ENCODE measurements at regions not wholly inside any gene's neighbourhood (a gene's known extent, or its start where the extent isn't known, plus 50 kb on each side); places are given as distances from the start of the nearest gene placed in this dataset.

DNA sequence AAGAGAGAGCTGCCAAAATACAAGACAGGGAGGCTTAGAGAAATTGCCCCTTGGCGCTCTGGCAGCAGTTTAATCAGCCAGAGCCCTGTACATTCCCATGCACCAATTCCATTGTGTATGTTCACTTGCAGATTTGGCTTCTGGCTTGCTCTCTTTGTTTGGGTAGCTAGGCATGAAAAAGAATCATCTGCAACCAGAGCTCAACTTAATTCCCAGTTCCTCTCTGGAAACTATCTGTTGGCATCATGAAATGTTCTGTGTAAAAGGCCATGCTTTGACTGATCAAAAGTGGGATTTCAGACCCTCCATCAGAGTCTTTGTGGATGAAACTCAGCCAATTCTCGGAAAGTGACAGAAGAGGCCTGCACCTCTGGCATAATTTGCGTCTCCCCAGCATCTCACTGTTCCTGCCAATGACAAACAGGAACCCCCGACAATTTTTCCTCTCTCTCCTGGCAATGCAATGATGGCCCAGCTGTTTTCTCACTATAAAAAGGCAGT is 53.8 kb upstream of the RAD23B start:
- Histone ChIP-seq H3K4ac (replicated peaks; ENCODE audit: insufficient read length, low read depth, low read length) (no peak overlapping the region), H3K56ac (replicated peaks; ENCODE audit: insufficient read length, low read depth, low read length) (no peak overlapping the region), H3K23me2 (ENCODE audit: low read depth, low read length) (no peaks in the 10 kb centered on the region), H3K27ac (ENCODE audit: low read depth, low read length) (no peak overlapping the region), H2BK120ac (replicated peaks; ENCODE audit: low read depth, low read length) (no peak overlapping the region), H2BK5ac (ENCODE audit: low read depth, low read length) (no peak overlapping the region), H3K4me3 (ENCODE audit: extremely low read depth in 1 of 4, insufficient read depth in 2 of 4, low read depth in 3 of 4, low read length in 4 of 4) (no peak overlapping the region), H3K14ac (ENCODE audit: insufficient read length) (no peak overlapping the region), H3K4me2 (ENCODE audit: insufficient read depth in 1 of 2, low read depth in 2 of 2, low read length in 2 of 2) (peak overlapping the region in 1 of 2 experiments; percentile 22; a peak in 1 of 4 replicates), H3K18ac (ENCODE audit: extremely low read depth, low read length) (no peak overlapping the region; the same call in 1 of the 2 replicates), H4K91ac (replicated peaks; ENCODE audit: insufficient read length, low read length) (no peak overlapping the region), H4K20me1 (replicated peaks in 1 of 2; ENCODE audit: control insufficient read depth in 1 of 2, insufficient read depth in 2 of 2, low read length in 2 of 2) (no peaks in the 10 kb centered on the region), H3K23ac (ENCODE audit: insufficient read length) (no peak overlapping the region), H2BK20ac (ENCODE audit: low read length) (no peak overlapping the region), H3K4me1 (replicated peaks in 1 of 4; ENCODE audit: control insufficient read depth in 3 of 4, insufficient read depth in 4 of 4, low read length in 3 of 4) (peaks cover 0 to 8% (median 5%) of the 10 kb centered on the region in 4 experiments; a peak in 3 of 7 replicates), H3K36me3 (ENCODE audit: control insufficient read depth in 2 of 4, insufficient read depth in 4 of 4, low read length in 3 of 4) (no peaks in the 10 kb centered on the region), H3K79me1 (ENCODE audit: low read depth, low read length) (no peaks in the 10 kb centered on the region), H2BK15ac (ENCODE audit: low read length) (no peak overlapping the region), H3K79me2 (ENCODE audit: control insufficient read depth in 1 of 2, insufficient read depth in 2 of 2, low read length in 2 of 2) (no peaks in the 10 kb centered on the region), H3K9me3 (ENCODE audit: insufficient read depth in 2 of 2, low read depth in 1 of 2, low read length in 1 of 2) (no peaks in the 10 kb centered on the region), H4K8ac (ENCODE audit: extremely low read depth, insufficient read depth, low read length) (no peak overlapping the region), H3K9ac (replicated peaks in 1 of 4; ENCODE audit: extremely low read depth in 1 of 4, low read depth in 3 of 4, low read length in 3 of 4) (no peak overlapping the region), H2AFZ (ENCODE audit: low read length) (0 out of 2 replicates have a peak overlapping the region, but pooled peaks have one; percentile 14), H2AK5ac (ENCODE audit: low read depth, low read length) (no peak overlapping the region), H4K5ac (ENCODE audit: insufficient read length, low read depth, low read length) (no peak overlapping the region), H3K27me3 (replicated peaks in 1 of 4; ENCODE audit: control insufficient read depth in 3 of 4, extremely low read depth in 1 of 4, insufficient read depth in 3 of 4, low read length in 3 of 4) (no peaks in the 10 kb centered on the region), H2BK12ac (ENCODE audit: low read depth, low read length) (no peak overlapping the region)
- FAIRE-seq (no peak), DNase-seq (ENCODE audit: low read depth in 1 of 2, low spot score in 2 of 2) (no peak)
- ChIA-PET CTCF (ENCODE audit: partially characterized antibody) (interaction anchor here (1.2 to 1.6 kb wide), 2 partner anchors 11 to 112 kb away, joined by 3 to 6 read pairs; no protein-coding TSS in a partner anchor), POLR2A (ENCODE audit: partially characterized antibody) (no interaction called here)
- WGBS, 2 experiments (ENCODE audit: extremely low coverage in 1 of 2, insufficient coverage in 1 of 2, insufficient read length in 1 of 2, insufficient replicate concordance in 2 of 2, low coverage in 1 of 2, low lambda C conversion rate in 2 of 2, missing lambda C conversion rate in 1 of 2): 76% methylated on average over 4 of the region's 4 CpGs; no CpG with 5 or more reads in 1 of the 2 experiments
- TF ChIP-seq RFX5 (IDR thresholded peaks at IDR 0.05; ENCODE audit: borderline replicate concordance, low read depth, low read length) (no peak), POLR2A (IDR thresholded peaks at IDR 0.05; ENCODE audit: control extremely low read depth in 1 of 2, low read depth in 2 of 2, low read length in 2 of 2) (no peak), TAF7 (optimal IDR thresholded peaks at IDR 0.05; ENCODE audit: borderline replicate concordance, low read depth, low read length) (no peak), PHF8 (conservative IDR thresholded peaks at IDR 0.05; ENCODE audit: low read depth, low read length) (no peak), RXRA (IDR thresholded peaks at IDR 0.05; ENCODE audit: insufficient read depth, low read depth, low read length) (no peak), SIX5 (IDR thresholded peaks at IDR 0.05; ENCODE audit: low read depth, low read length) (no peak), NANOG (IDR thresholded peaks at IDR 0.05; ENCODE audit: insufficient read depth, low read depth, low read length, poor library complexity, severe bottlenecking) (no peak), RAD21 (IDR thresholded peaks at IDR 0.05 in 1 of 2, conservative IDR thresholded peaks at IDR 0.05 in 1 of 2; ENCODE audit: low read depth in 2 of 2, low read length in 2 of 2) (no peak), CEBPB (IDR thresholded peaks at IDR 0.05; ENCODE audit: low read depth, low read length) (no peak), BRCA1 (IDR thresholded peaks at IDR 0.05; ENCODE audit: low read depth, low read length) (no peak), ASH2L (IDR thresholded peaks at IDR 0.05; ENCODE audit: low read length) (no peak)
- TF ChIP-seq, protein P1, sequence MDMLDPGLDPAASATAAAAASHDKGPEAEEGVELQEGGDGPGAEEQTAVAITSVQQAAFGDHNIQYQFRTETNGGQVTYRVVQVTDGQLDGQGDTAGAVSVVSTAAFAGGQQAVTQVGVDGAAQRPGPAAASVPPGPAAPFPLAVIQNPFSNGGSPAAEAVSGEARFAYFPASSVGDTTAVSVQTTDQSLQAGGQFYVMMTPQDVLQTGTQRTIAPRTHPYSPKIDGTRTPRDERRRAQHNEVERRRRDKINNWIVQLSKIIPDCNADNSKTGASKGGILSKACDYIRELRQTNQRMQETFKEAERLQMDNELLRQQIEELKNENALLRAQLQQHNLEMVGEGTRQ (IDR thresholded peaks at IDR 0.05; ENCODE audit: low read length): no peak
